HG02852 (cell line): ENCODE measurements at regions not wholly inside any gene's neighbourhood (a gene's known extent, or its start where the extent isn't known, plus 50 kb on each side); places are given as distances from the start of the nearest gene placed in this dataset.
A peak's percentile ranks its signal among the peaks of the same experiment; 100 is the strongest.
"Not testable (repeated sequence)": the region's sequence is repeated elsewhere in the genome, so short reads cannot be mapped to it uniquely, and the experiment has no call there.

ENCODE experiments used
- ATAC-seq: cut with Tn5 transposase; IDR thresholded peaks from one replicate; pipeline ENCODE4 v1.9.1; 2021; ENCODE audit warnings: mild to moderate bottlenecking, moderate library complexity; ENCODE audit not compliant: unreplicated experiment

DNA sequence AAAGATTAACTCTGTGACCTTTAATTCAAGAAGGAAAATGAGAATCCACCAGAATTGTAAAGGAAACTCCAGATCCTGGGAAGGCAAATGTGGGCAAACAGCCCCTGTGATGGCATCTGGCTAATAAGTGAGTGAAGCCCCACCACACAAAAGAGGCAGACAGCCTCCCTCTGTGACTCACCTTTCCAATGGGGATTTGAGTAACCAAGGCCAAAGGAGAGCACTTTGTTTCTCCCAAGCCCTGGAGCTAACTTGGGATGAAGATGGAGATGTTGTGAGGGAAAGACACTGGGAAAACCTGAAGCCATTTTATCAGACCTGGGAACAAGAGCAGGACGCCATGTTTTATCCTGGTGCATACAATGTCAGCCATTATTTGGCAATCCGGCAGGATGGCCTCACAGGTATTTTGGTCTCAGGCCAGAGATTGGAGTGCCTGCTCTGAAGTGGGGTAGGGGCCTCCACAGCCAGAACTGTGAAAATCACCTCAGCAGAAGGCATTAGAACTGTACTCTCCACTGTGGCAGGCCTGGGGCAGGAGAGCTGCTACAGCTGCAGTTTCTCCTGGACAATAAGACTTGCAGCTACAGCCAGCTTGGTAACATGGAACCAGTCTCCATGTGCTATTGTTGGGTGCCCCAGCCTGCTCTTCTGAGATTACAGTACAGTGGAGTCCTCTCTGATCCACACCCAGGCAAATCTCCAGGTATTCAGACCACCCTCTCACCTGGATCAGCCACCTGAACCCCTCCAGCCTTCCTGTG is 96.6 kb upstream of the PCED1B start:
- ATAC-seq, result no peak

DNA sequence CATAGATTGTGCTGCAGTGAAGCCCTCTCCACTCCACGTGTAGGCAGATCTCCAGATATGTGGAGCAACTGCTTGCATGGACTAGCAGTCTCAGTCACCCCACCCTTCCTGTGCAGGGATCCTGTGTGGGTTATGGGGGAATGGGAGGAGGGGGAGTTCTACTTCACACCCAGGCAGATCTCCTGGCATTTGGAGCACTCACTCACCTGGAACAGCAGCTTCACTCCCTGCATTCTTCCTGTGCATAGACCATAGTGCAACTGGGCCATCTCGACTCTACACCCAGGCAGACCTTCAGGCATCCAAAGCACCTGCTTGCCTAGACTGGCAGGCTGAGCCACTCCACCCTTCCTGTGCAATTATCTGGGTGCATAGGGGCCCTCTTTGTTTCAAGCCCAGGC is 96.0 kb upstream of the PCED1B start:
- no peak for ATAC-seq

DNA sequence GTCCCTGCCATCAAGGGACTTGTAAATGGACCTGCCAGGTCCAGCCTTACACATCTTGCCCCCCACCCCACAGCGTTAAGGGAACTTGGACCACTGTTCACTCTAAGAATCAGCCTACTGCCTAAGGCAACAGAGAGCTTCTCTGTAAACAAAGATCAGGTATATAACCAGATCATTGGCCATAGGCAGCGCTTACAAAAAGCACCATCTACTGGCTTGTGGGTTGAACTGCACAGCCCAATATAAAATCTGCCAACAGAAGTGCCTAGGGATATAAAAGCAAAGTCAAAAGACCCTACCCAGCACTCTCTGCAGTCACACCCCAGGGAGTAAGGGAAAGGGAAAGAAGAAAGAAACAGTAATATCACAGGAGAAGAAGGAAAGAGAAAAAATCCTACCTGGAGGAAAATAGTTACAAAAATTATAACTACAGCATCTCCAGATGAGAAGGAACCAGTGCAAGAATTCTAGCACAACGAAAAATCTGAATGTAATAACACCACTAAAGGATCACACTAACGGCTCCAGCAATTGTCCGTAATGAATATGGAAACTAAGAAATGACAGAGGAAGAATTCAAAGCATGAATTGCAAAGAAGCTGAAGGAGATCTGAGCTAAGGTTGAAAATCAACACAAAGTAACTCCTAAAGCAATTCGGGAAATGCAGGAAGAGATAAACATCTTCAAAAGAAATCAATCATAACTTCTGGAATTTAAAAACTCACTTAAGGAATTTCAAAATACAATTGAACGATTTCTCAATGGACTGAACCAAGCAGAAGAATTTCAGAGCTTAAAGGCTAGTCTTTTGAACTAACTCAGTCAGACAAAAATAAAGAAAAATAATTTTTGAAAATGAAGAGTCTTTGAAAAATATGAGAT is 95.2 kb upstream of the PCED1B start:
- peak; percentile 64 for ATAC-seq

DNA sequence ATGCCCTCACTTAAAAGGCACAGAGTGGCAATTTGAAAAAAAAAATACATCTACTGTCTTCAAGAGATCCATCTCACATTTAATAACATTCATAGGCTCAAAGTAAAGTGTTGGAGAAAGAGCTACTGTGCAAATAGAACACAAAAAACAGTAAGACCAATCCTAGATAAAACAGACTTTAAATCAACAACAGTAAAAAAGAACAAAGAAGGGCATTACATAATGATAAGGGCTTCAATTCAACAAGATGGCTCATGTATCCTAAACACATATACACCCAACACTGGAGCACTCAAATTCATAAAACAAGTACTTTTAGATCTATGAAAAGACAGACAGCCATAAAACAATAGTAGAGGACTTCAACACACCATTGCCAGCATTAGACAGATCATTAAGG is 93.6 kb upstream of the PCED1B start:
- no peak for ATAC-seq

DNA sequence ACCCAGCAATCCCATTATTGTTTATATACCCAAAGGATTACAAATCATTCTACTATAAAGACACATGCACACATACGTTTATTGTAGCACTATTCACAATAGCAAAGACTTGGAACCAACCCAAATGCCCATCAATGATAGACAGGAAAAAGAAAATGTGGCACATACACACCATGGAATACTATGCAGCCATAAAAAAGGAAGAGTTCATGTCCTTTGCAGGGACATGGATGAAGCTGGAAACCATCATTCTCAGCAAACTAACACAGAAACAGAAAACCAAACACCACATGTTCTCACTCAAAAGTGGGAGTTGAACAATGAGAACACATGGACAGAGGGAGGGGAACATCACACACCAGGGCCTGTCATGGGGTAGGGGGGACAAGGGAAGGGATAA is 91.3 kb upstream of the PCED1B start:
- ATAC-seq, result not testable (repeated sequence)

DNA sequence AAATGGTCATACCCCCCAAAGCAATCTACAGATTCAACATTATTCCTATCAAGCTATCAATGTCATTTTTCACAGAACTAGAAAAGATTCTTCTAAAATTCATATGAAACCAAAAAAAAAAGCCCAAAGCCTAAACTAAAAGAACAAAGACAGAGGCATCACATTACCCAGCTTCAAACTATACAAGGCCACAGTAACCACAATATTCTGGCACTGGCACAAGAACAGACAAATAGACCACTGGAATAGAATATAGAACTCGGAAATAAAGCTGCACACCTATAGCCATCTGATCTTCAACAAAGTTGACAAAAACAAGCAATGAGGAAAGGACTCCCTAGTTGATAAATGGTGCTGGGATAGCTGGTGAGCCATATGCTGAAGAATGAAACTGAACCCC is 89.2 kb upstream of the PCED1B start:
- no peak for ATAC-seq

DNA sequence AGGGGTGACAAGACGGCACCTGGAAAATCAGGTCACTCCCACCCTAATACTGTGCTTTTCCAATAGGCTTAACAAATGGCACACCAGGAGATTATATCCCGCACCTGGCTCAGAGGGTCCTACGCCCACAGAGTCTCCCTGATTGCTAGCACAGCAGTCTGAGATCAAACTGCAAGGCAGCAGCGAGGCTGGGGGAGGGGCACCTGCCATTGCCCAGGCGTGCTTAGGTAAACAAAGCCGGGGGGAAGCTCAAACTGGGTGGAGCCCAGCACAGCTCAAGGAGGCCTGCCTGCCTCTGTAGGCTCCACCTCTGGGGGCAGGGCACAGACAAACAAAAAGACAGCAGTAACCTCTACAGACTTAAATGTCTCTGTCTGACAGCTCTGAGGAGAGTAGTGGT is 87.4 kb upstream of the PCED1B start:
- ATAC-seq, result not testable (repeated sequence)

DNA sequence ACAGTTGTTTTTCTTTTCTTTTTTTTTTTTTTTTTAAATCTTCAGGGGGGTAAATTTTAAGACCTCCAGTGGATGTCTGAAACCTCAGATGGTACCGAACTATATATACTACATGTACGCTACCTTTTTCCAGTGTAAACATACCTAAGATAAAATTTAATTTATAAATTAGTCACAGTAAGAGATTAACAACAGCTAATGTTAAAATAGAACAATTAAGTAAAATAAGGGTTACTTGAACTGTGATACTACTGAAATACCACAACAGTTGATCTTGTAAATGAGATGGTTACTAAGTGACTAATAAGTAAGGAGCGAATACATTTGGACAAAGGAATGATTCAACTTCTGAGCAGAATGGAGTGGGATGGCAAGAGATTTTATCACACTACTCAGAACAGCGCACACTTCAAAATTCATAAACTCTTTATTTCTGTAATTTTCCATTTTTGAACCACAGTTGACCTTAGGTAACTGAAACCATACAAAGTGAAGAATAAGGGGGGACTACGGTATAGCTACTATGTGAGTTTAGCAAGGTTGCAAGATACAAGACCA is 80.5 kb upstream of the PCED1B start:
- no peak for ATAC-seq

DNA sequence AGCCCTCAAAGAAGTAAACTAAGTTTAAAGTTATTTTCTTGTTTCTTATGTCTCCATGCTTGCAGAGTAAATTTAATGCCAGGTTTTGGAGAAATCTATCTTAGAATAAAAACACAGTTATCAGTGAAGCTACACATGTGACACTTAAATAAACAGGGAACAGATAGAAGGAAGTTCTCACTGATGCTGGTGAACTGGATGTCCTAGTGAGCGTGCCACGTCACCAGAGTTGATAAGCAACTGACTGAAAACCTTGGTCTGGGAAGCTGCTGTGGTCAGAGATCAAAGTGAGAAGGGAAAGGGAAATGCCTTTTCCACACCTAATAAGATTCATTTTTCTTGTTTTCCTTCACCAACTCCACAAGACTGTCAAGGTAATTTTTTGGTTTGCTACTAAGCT is 74.8 kb upstream of the PCED1B start:
- ATAC-seq, result no peak

DNA sequence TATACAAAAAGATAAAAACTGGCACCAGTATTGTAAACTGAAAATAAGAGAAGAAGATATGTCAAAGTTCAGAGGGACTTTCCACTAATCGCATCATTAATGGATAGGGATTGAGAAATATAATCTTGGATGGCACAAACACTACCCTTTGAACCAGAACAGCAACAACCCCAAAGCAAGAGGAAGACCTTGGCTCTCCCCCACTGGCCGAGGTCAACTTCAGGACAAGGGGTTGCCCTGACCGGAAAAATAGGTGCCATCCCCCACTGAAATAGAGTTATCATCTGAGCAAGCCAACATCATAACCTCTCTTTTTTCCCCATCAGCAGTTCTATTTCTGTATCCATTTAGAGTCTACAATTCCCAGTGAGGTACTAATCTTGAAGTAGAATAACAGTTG is 72.4 kb upstream of the PCED1B start:
- ATAC-seq, result no peak

DNA sequence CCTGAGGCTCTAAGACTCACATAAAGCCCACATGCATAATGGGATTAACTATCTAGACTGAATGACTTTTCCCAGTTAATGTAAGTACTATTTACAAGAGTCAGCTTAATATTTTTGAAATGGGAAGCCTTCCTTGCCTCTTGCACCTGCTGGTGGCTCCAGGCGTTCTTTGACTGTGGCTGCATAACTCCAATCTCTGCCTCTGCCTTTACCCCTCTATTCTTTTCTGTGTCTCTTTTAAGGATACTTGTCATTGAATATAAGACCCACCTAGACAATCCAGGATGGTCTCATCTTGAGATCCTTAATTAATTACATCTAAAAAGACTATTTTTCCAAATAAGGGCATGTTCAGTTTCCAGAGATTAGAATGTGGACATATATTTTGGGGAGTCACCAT is 66.9 kb upstream of the PCED1B start:
- no peak for ATAC-seq

DNA sequence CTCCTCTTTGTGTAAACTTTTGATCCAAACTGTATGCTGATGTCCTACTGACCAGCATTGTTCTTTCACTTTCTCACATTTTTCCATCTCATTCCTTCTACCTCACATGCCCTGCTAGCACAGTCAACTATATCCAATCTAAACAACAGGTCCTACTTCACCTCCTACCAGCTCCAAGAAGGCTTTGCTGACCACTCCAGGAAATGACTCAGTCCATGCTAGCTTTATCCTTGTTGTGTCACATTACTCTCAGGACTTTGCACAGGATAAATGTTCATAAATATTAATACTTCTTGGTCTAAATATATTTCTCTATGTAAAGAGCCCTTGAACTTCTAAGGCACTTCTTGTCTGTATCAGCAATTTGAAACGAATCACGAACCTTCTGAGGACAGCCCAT is 64.9 kb upstream of the PCED1B start:
- ATAC-seq, result no peak

DNA sequence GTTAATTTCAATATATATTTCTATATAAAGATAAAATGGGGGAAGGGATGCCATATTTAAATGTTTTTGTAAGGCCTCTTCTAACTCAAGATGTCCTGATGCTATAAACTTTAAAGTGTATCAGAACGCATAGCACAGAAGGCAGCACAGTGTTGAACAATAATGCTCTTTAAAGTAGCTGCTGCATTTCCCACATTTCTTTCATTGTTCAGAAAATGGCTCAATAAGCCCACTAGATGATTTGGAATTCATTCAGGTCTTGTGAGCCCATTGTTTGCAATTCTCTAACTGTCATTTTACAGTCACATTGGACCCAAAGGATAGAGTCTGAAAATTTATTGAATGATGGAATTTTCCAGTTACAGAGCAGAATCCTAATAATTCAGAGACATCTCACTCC is 64.0 kb upstream of the PCED1B start:
- no peak for ATAC-seq

DNA sequence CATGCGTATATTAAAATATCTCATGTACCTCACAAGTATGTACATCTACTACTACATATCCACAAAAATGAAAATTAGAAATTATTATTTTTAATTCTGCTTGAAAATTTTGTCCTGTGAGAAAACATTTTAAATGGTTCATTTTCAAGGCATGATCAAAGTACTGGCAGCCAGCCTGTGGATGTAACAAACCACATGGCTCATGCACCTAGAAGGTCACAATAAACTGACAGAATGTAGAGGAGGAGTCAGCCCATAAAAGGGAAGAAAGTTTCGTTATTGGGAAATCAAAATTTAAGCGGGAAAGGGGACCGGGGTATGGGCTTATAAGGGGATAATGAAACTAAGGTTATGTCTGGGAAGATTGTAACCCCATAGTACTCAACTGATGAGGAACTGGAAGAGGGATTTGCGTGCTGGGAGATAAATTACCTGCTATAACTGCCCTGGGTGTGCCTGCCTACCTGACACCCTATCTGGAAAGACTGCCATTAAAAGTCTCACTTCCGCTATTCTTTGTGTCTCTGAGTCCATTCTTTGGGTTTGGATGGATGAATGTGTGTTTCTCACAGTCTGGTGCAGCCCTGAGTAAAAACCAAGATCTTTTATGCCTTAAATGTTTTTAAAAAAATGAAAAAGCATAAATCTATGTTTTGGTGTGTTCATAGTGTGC is 62.2 kb upstream of the PCED1B start:
- ATAC-seq, result no peak

DNA sequence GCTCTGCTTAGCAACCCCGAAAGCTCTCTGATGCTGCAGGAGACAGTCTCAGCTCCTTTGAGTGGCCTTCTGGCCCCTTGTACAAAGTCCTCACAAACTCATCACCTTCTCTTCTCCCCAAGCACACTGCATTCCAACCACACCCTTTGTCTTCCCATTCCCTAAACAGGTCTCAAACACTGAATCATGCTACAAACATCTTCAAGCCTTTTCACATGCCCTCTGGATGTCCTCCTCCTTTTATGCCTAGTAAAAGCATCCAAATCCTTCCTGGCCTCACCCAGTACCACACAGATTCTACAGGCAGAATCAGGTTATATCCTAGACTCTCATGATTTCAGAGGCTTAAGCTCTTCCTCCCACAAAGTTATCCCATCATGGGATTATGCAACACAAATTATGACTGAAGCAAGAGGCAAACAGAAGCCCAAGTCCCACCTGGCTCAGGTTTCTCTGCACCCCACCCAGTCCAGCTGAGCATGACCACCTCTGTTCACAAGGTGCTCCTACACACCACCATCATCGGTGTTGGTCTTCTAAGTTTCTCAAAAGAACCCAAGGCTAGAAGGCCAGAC is 61.4 kb upstream of the PCED1B start:
- no peak for ATAC-seq

DNA sequence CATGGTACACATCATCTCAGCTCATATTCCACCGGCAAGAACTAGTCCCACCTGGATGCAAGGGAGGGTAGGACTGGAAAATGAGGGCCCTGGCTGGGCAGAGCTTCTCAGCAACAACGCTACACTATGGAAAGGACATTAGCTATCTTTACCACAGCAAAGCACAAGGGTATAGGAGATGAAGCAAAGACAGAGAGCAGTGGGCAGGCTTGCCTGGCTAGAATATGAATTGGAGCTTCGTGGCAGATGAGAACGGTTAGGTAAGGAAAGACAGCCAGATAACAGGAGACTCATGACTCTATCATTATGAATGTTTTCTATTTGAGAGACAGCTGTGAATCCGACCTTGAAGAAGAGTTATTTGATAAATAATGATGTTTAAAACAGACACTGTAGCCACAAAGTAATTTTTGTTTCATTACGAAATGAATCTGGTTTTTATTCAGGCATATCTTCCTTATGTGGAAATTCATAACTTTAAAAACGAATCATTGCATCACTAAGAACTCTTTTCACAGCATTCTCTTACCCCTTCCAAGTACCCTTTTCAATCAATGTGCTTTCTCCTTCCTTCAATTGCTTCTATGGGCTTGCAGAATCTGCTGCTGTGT is 59.1 kb upstream of the PCED1B start:
- ATAC-seq, result no peak

DNA sequence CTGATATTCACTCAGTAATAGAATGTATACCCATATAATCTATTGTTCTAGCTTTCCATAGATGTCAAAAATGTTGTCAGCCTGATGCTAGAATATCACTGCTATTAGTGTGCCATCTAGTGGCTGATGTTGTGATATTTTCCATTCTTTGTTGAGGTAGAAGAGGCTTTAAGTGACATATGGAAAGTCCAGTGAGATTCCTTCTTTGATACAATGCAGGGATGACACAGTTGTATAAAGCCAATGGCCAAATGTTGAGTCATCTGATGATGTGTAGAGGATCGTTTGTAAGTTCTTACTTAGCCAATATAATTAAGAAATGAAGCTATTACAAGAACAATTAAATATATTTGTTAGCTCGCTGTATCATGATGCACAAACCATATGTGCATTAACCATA is 58.1 kb upstream of the PCED1B start:
- ATAC-seq, result no peak

DNA sequence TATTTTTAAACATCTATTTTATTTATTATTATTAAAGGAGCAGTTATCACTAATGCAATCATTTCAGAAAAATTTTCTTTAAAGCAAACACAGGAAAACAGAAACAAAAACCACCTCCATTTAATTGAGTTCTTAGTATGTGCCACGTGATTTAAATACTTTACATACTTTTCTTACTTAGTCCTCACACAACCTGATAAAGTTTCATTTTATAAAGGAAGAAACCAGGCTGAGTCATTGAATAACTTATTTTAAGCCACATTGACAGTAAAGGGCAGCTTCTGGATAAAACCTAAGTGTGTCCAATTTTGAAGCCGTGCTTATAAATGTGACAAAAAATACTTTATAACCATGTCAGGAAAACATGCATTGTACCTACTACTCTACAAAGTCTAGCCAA is 57.1 kb upstream of the PCED1B start:
- no peak for ATAC-seq

DNA sequence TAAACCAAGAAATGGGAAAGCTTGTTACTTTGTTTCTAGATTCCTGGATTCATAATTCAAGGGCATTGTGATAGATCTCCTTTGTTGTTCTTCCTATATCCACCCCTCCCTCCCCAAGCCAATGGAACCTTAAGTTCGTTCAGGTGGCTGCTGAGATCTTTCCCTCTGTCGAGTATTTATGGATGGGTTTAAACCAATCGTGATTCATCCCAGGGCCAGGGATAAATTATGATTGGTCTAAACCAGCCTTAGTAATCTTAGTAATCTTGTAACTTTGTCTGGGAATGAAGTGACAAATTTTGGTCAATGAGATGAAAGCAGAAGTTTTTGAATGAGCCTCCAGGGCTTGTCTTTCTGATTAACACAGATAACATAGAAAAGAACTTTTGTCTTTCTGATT is 56.1 kb upstream of the PCED1B start:
- ATAC-seq, result no peak

DNA sequence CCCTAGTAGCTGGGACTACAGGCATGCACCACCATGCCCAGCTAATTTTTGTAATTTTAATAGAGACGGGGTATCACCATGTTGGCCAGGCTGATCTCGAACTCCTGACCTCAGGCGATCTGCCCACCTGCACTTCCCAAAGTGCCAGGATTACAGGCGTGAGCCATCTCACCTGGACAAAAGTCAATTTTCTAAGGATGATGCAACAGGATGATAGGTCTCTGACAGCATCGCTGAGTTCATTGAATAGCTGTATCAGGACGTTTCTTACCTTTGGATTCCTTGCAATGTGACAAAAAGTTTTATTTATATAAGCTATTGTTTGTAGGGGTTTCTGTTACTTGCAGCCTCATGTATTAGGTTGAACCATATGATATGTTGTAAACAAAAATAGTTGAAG is 55.5 kb upstream of the PCED1B start:
- no peak for ATAC-seq

DNA sequence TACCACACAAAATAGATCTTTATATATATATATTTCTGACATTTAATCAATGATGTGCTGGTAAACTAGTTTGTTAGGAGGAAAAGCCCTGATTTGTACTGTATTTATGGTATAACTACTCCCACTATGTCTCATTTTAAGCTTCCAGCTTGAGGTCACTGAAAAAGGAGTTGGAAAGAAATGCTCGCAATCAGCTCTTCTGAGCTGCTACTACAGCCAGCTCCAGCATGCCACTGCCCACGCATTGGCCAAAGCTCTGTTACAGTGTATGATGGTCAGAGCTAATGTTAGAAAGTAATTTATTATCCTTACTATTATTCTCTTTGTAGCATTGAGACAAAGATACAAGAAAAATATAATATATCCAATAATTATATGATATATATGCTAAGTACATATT is 55.0 kb upstream of the PCED1B start:
- no peak for ATAC-seq
